HL-60 (cell line): ENCODE measurements at regions not wholly inside any gene's neighbourhood (a gene's known extent, or its start where the extent isn't known, plus 50 kb on each side); places are given as distances from the start of the nearest gene placed in this dataset.

Experiments
- GABPA ChIP-seq: IDR thresholded peaks from 2 replicates; pipeline ENCODE4 v1.6.1; 2012; ENCODE audit warnings: low read depth
- REST ChIP-seq: IDR thresholded peaks from 2 replicates; pipeline ENCODE4 v1.6.1; 2012; ENCODE audit warnings: low read depth; ENCODE audit not compliant: insufficient replicate concordance
- TF ChIP-seq, protein P1 (sequence below): IDR thresholded peaks from one replicate; pipeline ENCODE4 v1.5.1; 2011; ENCODE audit warnings: low read length, control low read depth, inconsistent platforms; ENCODE audit not compliant: insufficient read depth

DNA sequence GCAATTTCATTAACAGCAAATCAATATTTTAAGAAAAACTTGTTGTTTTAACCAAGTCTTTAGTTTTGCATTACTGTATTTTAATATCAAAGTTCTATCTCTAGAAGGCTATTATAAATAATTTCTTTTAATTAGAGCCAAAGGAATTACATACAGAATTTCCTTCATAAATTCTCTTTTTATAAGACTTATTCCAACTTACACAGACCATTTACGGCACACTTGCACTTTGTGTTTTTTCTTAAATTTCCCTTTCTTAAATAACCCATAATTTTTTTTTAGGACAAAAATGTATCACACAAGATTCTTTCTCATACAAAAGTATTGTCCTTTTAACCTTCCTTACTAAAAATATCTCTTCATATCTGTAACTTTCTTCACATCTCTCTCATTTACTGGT is 458.5 kb upstream of the CHRM3 start:
- TF ChIP-seq, protein P1, sequence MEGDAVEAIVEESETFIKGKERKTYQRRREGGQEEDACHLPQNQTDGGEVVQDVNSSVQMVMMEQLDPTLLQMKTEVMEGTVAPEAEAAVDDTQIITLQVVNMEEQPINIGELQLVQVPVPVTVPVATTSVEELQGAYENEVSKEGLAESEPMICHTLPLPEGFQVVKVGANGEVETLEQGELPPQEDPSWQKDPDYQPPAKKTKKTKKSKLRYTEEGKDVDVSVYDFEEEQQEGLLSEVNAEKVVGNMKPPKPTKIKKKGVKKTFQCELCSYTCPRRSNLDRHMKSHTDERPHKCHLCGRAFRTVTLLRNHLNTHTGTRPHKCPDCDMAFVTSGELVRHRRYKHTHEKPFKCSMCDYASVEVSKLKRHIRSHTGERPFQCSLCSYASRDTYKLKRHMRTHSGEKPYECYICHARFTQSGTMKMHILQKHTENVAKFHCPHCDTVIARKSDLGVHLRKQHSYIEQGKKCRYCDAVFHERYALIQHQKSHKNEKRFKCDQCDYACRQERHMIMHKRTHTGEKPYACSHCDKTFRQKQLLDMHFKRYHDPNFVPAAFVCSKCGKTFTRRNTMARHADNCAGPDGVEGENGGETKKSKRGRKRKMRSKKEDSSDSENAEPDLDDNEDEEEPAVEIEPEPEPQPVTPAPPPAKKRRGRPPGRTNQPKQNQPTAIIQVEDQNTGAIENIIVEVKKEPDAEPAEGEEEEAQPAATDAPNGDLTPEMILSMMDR = no peak
- no peak for TF ChIP-seq REST
- no peak for TF ChIP-seq GABPA
